Inflammatory macrophage treated with lipopolysaccharide for 4 hours (primary cell): ENCODE measurements at regions not wholly inside any gene's neighbourhood (a gene's known extent, or its start where the extent isn't known, plus 50 kb on each side); places are given as distances from the start of the nearest gene placed in this dataset.

Experiments used
- DNase-seq: peaks from one replicate; pipeline ENCODE4 v3.0.0-alpha.2; 2020

- DNase-seq = no peak
These were observed 370.4 kb upstream of the CDIN1 start for GRCh38 chr15:36208868-36209582.

GRCh38 chr15:36210426-36210825 is 369.0 kb upstream of the CDIN1 start:
- no peak for DNase-seq

GRCh38 chr15:36218322-36218721 is 361.1 kb upstream of the CDIN1 start:
- DNase-seq = no peak

- DNase-seq = no peak
These were observed 360.4 kb upstream of the CDIN1 start for GRCh38 chr15:36218991-36219390.

GRCh38 chr15:36221992-36222391 is 357.4 kb upstream of the CDIN1 start:
- DNase-seq = no peak

GRCh38 chr15:36230776-36231175 is 348.6 kb upstream of the CDIN1 start:
- no peak for DNase-seq

- DNase-seq = no peak
These were observed 346.9 kb upstream of the CDIN1 start for GRCh38 chr15:36232491-36232890.

- DNase-seq = no peak
These were observed 344.7 kb upstream of the CDIN1 start for GRCh38 chr15:36234743-36235142.

- DNase-seq = no peak
These were observed 344.3 kb upstream of the CDIN1 start for GRCh38 chr15:36235173-36235572.

GRCh38 chr15:36239509-36239908 is 339.9 kb upstream of the CDIN1 start:
- DNase-seq = no peak

GRCh38 chr15:36251450-36251849 is 328.0 kb upstream of the CDIN1 start:
- DNase-seq = no peak

- DNase-seq = no peak
These were observed 327.2 kb upstream of the CDIN1 start for GRCh38 chr15:36252146-36252711.

GRCh38 chr15:36254426-36254825 is 325.0 kb upstream of the CDIN1 start:
- no peak for DNase-seq

- DNase-seq = no peak
These were observed 323.0 kb upstream of the CDIN1 start for GRCh38 chr15:36256404-36256807.

GRCh38 chr15:36263666-36264065 is 315.8 kb upstream of the CDIN1 start:
- DNase-seq = no peak

GRCh38 chr15:36265422-36265821 is 314.0 kb upstream of the CDIN1 start:
- no peak for DNase-seq

- DNase-seq = no peak
These were observed 308.4 kb upstream of the CDIN1 start for GRCh38 chr15:36271048-36271447.

- no peak for DNase-seq
These were observed 303.8 kb upstream of the CDIN1 start for GRCh38 chr15:36275656-36276055.

- no peak for DNase-seq
These were observed 301.2 kb upstream of the CDIN1 start for GRCh38 chr15:36278219-36278618.

- DNase-seq = no peak
These were observed 296.6 kb upstream of the CDIN1 start for GRCh38 chr15:36282821-36283220.

- no peak for DNase-seq
These were observed 294.5 kb upstream of the CDIN1 start for GRCh38 chr15:36284911-36285310.

GRCh38 chr15:36291501-36291900 is 287.9 kb upstream of the CDIN1 start:
- DNase-seq = no peak

- DNase-seq = no peak
These were observed 285.1 kb upstream of the CDIN1 start for GRCh38 chr15:36294359-36294758.

- no peak for DNase-seq
These were observed 277.5 kb upstream of the CDIN1 start for GRCh38 chr15:36301947-36302346.

GRCh38 chr15:36313021-36313420 is 266.4 kb upstream of the CDIN1 start:
- DNase-seq = no peak
